ENCODE measurements at regions not wholly inside any gene's neighbourhood (a gene's known extent, or its start where the extent isn't known, plus 50 kb on each side); places are given as distances from the start of the nearest gene placed in this dataset.

- Histone ChIP-seq H3K27ac (no peak overlapping the region), H3K36me3 (no peaks in the 10 kb centered on the region), H3K4me3 (ENCODE audit: low read depth, low read length) (no peak overlapping the region), H3K9me3 (ENCODE audit: severe bottlenecking) (no peaks in the 10 kb centered on the region), H3K27me3 (ENCODE audit: insufficient read depth, low read depth, severe bottlenecking) (no peaks in the 10 kb centered on the region)
- no peak for DNase-seq
- TF ChIP-seq CTCF (IDR thresholded peaks at IDR 0.05; ENCODE audit: low read depth, low read length): no peak
These were observed 312.8 kb upstream of the MDGA2 start for GRCh38 chr14:47988175-47988574.

- no peaks in the 10 kb centered on the region for H3K36me3 ChIP-seq
- H3K27ac ChIP-seq: no peak overlapping the region
- H3K27me3 ChIP-seq (ENCODE audit: insufficient read depth, low read depth, severe bottlenecking): no peaks in the 10 kb centered on the region
- no peaks in the 10 kb centered on the region for H3K9me3 ChIP-seq (ENCODE audit: severe bottlenecking)
- no peak for DNase-seq
- no peak overlapping the region for H3K4me3 ChIP-seq (ENCODE audit: low read depth, low read length)
- no peak for TF ChIP-seq CTCF (IDR thresholded peaks at IDR 0.05; ENCODE audit: low read depth, low read length)
These were observed 303.5 kb upstream of the MDGA2 start for GRCh38 chr14:47978871-47979270.

DNA sequence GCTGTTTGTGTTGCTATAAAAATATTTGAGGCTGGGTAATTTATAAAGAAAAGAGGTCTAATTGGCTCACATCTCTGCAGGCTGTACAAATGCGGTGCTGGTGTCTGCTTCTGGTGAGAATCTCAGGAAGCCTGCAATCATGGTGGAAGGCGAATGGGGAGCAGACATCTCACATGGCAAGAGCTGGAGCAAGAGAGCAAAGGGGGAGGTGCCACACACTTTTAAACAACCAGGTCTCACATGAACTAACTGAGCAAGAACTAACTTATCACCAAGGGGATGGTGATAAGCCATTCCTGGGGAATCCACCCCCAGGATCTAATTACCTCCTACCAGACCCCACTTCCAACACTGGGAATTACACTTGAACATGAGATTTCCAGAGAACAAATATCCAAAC is 300.7 kb upstream of the MDGA2 start:
- DNase-seq: no peak
- no peaks in the 10 kb centered on the region for H3K36me3 ChIP-seq
- H3K9me3 ChIP-seq (ENCODE audit: severe bottlenecking): no peaks in the 10 kb centered on the region
- TF ChIP-seq CTCF (IDR thresholded peaks at IDR 0.05; ENCODE audit: low read depth, low read length): no peak
- H3K27me3 ChIP-seq (ENCODE audit: insufficient read depth, low read depth, severe bottlenecking): no peaks in the 10 kb centered on the region
- no peak overlapping the region for H3K4me3 ChIP-seq (ENCODE audit: low read depth, low read length)
- H3K27ac ChIP-seq: no peak overlapping the region

GRCh38 chr14:47966076-47966810 is 290.8 kb upstream of the MDGA2 start:
- Histone ChIP-seq H3K27me3 (ENCODE audit: insufficient read depth, low read depth, severe bottlenecking) (no peaks in the 10 kb centered on the region), H3K36me3 (no peaks in the 10 kb centered on the region), H3K9me3 (ENCODE audit: severe bottlenecking) (no peaks in the 10 kb centered on the region), H3K27ac (no peak overlapping the region), H3K4me3 (ENCODE audit: low read depth, low read length) (no peak overlapping the region)
- TF ChIP-seq CTCF (IDR thresholded peaks at IDR 0.05; ENCODE audit: low read depth, low read length): no peak
- DNase-seq: no peak

DNA sequence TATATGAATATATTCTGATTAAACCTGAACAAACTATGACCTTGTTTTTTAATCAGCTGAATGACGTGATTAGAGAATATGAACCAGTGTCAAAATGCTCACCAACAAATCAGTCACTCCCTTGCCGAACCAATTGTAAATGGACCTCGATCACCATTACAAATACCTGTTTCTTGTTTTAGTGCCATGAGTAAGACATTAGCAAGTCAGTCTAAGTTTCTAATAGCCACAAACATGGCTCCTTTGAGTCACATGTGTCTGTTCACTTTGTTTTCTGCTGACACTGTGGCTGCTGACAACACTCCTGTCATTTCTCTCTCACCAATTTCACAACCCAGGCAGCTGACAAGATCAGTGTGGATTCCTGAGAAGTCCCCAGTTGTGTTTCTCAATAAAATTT is 286.2 kb upstream of the MDGA2 start:
- no peak for DNase-seq
- no peaks in the 10 kb centered on the region for H3K36me3 ChIP-seq
- no peaks in the 10 kb centered on the region for H3K9me3 ChIP-seq (ENCODE audit: severe bottlenecking)
- no peak overlapping the region for H3K4me3 ChIP-seq (ENCODE audit: low read depth, low read length)
- H3K27ac ChIP-seq: no peak overlapping the region
- no peak for TF ChIP-seq CTCF (IDR thresholded peaks at IDR 0.05; ENCODE audit: low read depth, low read length)
- no peaks in the 10 kb centered on the region for H3K27me3 ChIP-seq (ENCODE audit: insufficient read depth, low read depth, severe bottlenecking)

GRCh38 chr14:47959740-47960139 is 284.3 kb upstream of the MDGA2 start:
- Histone ChIP-seq H3K9me3 (ENCODE audit: severe bottlenecking) (no peaks in the 10 kb centered on the region), H3K27me3 (ENCODE audit: insufficient read depth, low read depth, severe bottlenecking) (no peaks in the 10 kb centered on the region), H3K36me3 (no peaks in the 10 kb centered on the region), H3K4me3 (ENCODE audit: low read depth, low read length) (no peak overlapping the region), H3K27ac (no peak overlapping the region)
- TF ChIP-seq CTCF (IDR thresholded peaks at IDR 0.05; ENCODE audit: low read depth, low read length): no peak
- DNase-seq: no peak
